GM23338 (cell line): ENCODE measurements at regions not wholly inside any gene's neighbourhood (a gene's known extent, or its start where the extent isn't known, plus 50 kb on each side); places are given as distances from the start of the nearest gene placed in this dataset.

Experiments used
- ATAC-seq: fragments of 200-7000 bp; cut with Tn5 transposase; 3 replicates; pipeline ENCODE4 v1.9.1; 2020
- DNase-seq: peaks from one replicate; pipeline ENCODE4 v3.0.0-alpha.2; 2015; ENCODE audit warnings: low spot score
- H2AFZ ChIP-seq: fragments of 200-600 bp; sonication (generic); 2 replicates; pipeline ENCODE4 v1.8.0; 2016; ENCODE audit warnings: antibody characterized with exemption, mild to moderate bottlenecking, moderate library complexity
- H3F3A ChIP-seq: fragments of 200-600 bp; sonication (generic); replicated peaks from 2 replicates; pipeline ENCODE4 v1.8.0; 2017; ENCODE audit warnings: antibody characterized with exemption, mixed run types, low read depth
- H3K27ac ChIP-seq: fragments of 200-600 bp; sonication (generic); 2 replicates; pipeline ENCODE4 v1.6.1; 2016; ENCODE audit warnings: low read depth
- H3K27me3 ChIP-seq: fragments of 200-600 bp; sonication (generic); 2 replicates; pipeline ENCODE4 v1.8.0; 2016; ENCODE audit warnings: mild to moderate bottlenecking, mixed run types, moderate library complexity; ENCODE audit not compliant: insufficient read depth
- H3K36me3 ChIP-seq: fragments of 200-600 bp; sonication (generic); 2 replicates; pipeline ENCODE4 v1.8.0; 2016; ENCODE audit warnings: mild to moderate bottlenecking; ENCODE audit not compliant: insufficient read depth
- H3K4me1 ChIP-seq: fragments of 200-600 bp; sonication (generic); 2 replicates; pipeline ENCODE4 v1.8.0; 2016; ENCODE audit warnings: mild to moderate bottlenecking, moderate library complexity; ENCODE audit not compliant: insufficient read depth
- H3K4me2 ChIP-seq: fragments of 200-600 bp; sonication (generic); 2 replicates; pipeline ENCODE4 v1.7.1; 2017; ENCODE audit warnings: mixed run types
- H3K4me3 ChIP-seq: fragments of 200-600 bp; sonication (generic); 2 replicates; pipeline ENCODE4 v1.6.1; 2016; ENCODE audit warnings: mixed run types
- H3K79me2 ChIP-seq: fragments of 200-600 bp; sonication (generic); replicated peaks from 2 replicates; pipeline ENCODE4 v1.8.0; 2017; ENCODE audit warnings: mild to moderate bottlenecking; ENCODE audit not compliant: insufficient read depth
- H3K9me2 ChIP-seq: fragments of 200-600 bp; sonication (generic); 2 replicates; pipeline ENCODE4 v1.8.0; 2017; ENCODE audit not compliant: insufficient read depth
- H4K20me1 ChIP-seq: fragments of 200-600 bp; sonication (generic); replicated peaks from 2 replicates; pipeline ENCODE4 v1.8.0; 2017; ENCODE audit warnings: mild to moderate bottlenecking; ENCODE audit not compliant: insufficient read depth
- H3K27ac Mint-ChIP-seq: 2 replicates; pipeline ENCODE4 v1.8.0; 2020; ENCODE audit warnings: inconsistent platforms, mild to moderate bottlenecking, moderate library complexity, mixed read lengths
- H3K27me3 Mint-ChIP-seq: 3 replicates; pipeline ENCODE4 v1.8.0; 2022; ENCODE audit warnings: low read depth, mild to moderate bottlenecking, moderate library complexity, mixed read lengths, inconsistent platforms; ENCODE audit not compliant: insufficient read depth, poor library complexity
- H3K36me3 Mint-ChIP-seq: 3 replicates; pipeline ENCODE4 v1.8.0; 2021; ENCODE audit warnings: low read depth, mild to moderate bottlenecking, inconsistent platforms, moderate library complexity, mixed read lengths
- H3K4me1 Mint-ChIP-seq: 3 replicates; pipeline ENCODE4 v1.8.0; 2020; ENCODE audit warnings: mild to moderate bottlenecking, inconsistent platforms, mixed read lengths
- H3K4me3 Mint-ChIP-seq: 3 replicates; pipeline ENCODE4 v1.8.0; 2021; ENCODE audit warnings: moderate library complexity, mild to moderate bottlenecking, inconsistent platforms, mixed read lengths
- H3K9me3 Mint-ChIP-seq: 3 replicates; pipeline ENCODE4 v1.8.0; 2020; ENCODE audit warnings: moderate library complexity, mild to moderate bottlenecking, inconsistent platforms, mixed read lengths
- CREB1 ChIP-seq: fragments of 250-450 bp; sonication (Bioruptor Pico); IDR thresholded peaks from 2 replicates; pipeline ENCODE4 v1.5.0; 2020; ENCODE audit warnings: low read depth, mild to moderate bottlenecking, moderate library complexity
- ETS1 ChIP-seq: IDR thresholded peaks from 2 replicates; pipeline ENCODE4 v1.6.1; 2016; ENCODE audit warnings: antibody characterized with exemption
- EZH2 ChIP-seq: fragments of 200-600 bp; sonication (generic); IDR thresholded peaks from one replicate; pipeline ENCODE4 v1.8.0; 2017; ENCODE audit warnings: antibody characterized with exemption, mild to moderate bottlenecking, low read depth; ENCODE audit not compliant: unreplicated experiment
- JUNB ChIP-seq: IDR thresholded peaks from one replicate; pipeline ENCODE4 v1.6.1; 2016; ENCODE audit warnings: antibody characterized with exemption; ENCODE audit not compliant: unreplicated experiment
- POLR2AphosphoS5 ChIP-seq: IDR thresholded peaks from 2 replicates; pipeline ENCODE4 v1.6.1; 2016; ENCODE audit warnings: antibody characterized with exemption, low read depth
- REST ChIP-seq: IDR thresholded peaks from one replicate; pipeline ENCODE4 v1.6.1; 2018; ENCODE audit warnings: antibody characterized with exemption; ENCODE audit not compliant: unreplicated experiment
- STAT1 ChIP-seq: IDR thresholded peaks from one replicate; pipeline ENCODE4 v1.6.1; 2016; ENCODE audit warnings: antibody characterized with exemption; ENCODE audit not compliant: unreplicated experiment
- ZNF114 ChIP-seq: fragments of 250-450 bp; sonication (Bioruptor Pico); IDR thresholded peaks from 2 replicates; pipeline ENCODE4 v1.5.0; 2020; ENCODE audit warnings: mild to moderate bottlenecking, moderate library complexity
- ZNF331 ChIP-seq: fragments of 250-450 bp; sonication (Bioruptor Pico); IDR thresholded peaks from 2 replicates; pipeline ENCODE4 v1.5.0; 2020; ENCODE audit warnings: low read depth, mild to moderate bottlenecking, moderate library complexity
- ZNF462 ChIP-seq: fragments of 250-450 bp; sonication (Bioruptor Pico); IDR thresholded peaks from 2 replicates; pipeline ENCODE4 v1.5.0; 2020; ENCODE audit warnings: mild to moderate bottlenecking, moderate library complexity
- TF ChIP-seq, protein P1 (sequence below), 2 experiments: fragments of 200-600 bp in 1 of 2; sonication (generic) in 1 of 2; conservative IDR thresholded peaks; 2 replicates each; pipeline versions ENCODE4 v1.5.1 to v1.6.1; 2016 to 2017; ENCODE audit warnings: antibody characterized with exemption in 2 of 2, low read depth in 2 of 2, mild to moderate bottlenecking in 2 of 2, moderate library complexity in 1 of 2

- H3K9me3 Mint-ChIP-seq, result no peaks in the 10 kb centered on the region
- H3K27me3 Mint-ChIP-seq, result peaks cover 4% of the 10 kb centered on the region
- H3K36me3 Mint-ChIP-seq, result no peaks in the 10 kb centered on the region; the same call in 2 of the 3 replicates
- no peaks in the 10 kb centered on the region for H3F3A ChIP-seq
- no peaks in the 10 kb centered on the region; the same call in 1 of the 2 replicates for H3K9me2 ChIP-seq
- H3K4me1 ChIP-seq, result peaks cover 44% of the 10 kb centered on the region
- H3K4me1 Mint-ChIP-seq, result peaks cover 51% of the 10 kb centered on the region
- no peak overlapping the region for H3K4me3 ChIP-seq
- H3K27ac Mint-ChIP-seq, result no peak overlapping the region
- H3K27ac ChIP-seq, result no peak overlapping the region
- H3K79me2 ChIP-seq, result peaks cover 82% of the 10 kb centered on the region
- H3K4me2 ChIP-seq, result no peak overlapping the region
- H3K4me3 Mint-ChIP-seq, result no peak overlapping the region
- no peaks in the 10 kb centered on the region for H3K27me3 ChIP-seq
- no peaks in the 10 kb centered on the region for H4K20me1 ChIP-seq
- DNase-seq (no peak), ATAC-seq (no peak)
- H2AFZ ChIP-seq, result no peak overlapping the region
- no peaks in the 10 kb centered on the region for H3K36me3 ChIP-seq
- TF ChIP-seq ZNF114 (CRISPR knock-in tag), result no peak
- TF ChIP-seq ETS1, result no peak
- no peak for TF ChIP-seq ZNF462
- TF ChIP-seq EZH2, result no peak
- no peak for TF ChIP-seq POLR2AphosphoS5
- no peak for TF ChIP-seq JUNB
- TF ChIP-seq, protein P1, sequence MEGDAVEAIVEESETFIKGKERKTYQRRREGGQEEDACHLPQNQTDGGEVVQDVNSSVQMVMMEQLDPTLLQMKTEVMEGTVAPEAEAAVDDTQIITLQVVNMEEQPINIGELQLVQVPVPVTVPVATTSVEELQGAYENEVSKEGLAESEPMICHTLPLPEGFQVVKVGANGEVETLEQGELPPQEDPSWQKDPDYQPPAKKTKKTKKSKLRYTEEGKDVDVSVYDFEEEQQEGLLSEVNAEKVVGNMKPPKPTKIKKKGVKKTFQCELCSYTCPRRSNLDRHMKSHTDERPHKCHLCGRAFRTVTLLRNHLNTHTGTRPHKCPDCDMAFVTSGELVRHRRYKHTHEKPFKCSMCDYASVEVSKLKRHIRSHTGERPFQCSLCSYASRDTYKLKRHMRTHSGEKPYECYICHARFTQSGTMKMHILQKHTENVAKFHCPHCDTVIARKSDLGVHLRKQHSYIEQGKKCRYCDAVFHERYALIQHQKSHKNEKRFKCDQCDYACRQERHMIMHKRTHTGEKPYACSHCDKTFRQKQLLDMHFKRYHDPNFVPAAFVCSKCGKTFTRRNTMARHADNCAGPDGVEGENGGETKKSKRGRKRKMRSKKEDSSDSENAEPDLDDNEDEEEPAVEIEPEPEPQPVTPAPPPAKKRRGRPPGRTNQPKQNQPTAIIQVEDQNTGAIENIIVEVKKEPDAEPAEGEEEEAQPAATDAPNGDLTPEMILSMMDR (conservative IDR thresholded peaks at IDR 0.05; ENCODE audit: low read depth in 2 of 2), result no peak
- no peak for TF ChIP-seq ZNF331
- no peak for TF ChIP-seq REST
- TF ChIP-seq STAT1, result no peak
- no peak for TF ChIP-seq CREB1
Measured at GRCh38 chr7:86968618-86969017, 90.8 kb downstream of the ELAPOR2 start.
